ENCODE measurements at regions not wholly inside any gene's neighbourhood (a gene's known extent, or its start where the extent isn't known, plus 50 kb on each side); places are given as distances from the start of the nearest gene placed in this dataset.

DNA sequence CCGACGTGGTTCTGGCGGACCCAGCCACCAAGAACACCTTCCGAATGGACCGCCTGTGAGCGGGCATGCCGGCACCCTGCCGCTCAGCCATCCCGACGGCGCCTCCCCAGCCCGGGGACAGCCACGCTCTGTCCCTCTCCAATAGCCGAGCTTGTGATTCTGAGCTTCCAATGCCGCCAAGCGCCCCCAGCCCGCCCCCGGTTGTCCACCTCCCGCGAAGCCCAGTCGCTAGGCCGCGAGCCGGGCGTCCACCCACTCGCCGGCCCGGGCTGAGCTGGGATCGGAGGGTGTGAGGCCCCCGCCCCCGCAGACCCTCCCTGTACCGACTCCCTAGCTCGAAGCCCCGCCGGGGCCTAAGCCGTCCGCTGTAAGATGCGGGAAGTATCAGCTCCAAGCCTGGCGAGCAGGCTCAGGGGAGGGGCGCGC lies 1195.1 kb upstream of the CHAC2 start:
- DNase-seq (ENCODE audit: low read depth, low spot score): no peak

DNA sequence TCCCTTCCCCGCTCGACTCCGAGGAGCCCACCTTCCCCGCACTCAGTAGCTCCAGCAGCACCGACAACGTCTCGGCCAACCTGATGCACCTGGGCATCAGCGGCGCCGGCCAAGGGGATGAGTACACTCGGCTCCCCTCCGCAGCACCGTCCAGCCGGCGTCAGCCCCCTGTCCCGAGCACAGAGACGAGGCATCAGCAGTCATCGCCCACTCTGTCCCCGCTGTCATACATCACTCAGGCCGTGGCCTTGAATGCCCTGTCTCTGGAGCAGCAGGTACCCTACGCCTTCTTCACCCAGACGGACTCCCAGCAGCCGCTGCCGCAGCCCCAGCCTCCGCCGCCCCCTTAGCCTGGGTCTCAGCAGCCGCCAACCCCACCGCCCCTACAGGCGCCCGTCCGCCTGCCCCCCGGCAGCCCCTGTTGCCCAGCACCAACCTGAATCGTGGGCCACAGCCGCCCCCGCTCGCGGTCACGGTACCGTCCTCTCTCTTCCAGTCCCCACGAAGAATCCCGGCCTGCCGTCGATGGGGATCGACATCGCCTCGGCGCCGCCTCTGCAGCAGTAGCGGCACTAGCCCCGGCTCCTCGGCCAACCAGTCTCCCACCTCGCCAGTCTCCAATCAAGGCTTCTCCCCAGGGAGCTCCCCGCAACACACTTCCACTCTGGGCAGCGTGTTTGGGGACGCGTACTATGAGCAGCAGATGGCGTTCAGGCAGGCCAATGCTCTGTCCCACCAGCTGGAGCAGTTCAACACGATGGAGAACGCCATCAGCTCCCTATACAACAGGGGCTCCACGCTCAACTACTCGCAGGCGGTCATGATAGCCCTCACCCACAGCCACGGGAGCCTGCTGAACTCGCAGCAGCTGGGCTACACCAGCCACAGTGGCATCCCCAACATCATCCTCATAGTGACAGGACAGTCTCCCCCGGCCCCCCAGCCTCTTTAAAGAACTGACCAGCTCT lies 1195.9 kb upstream of the CHAC2 start:
- no peak for DNase-seq (ENCODE audit: low read depth, low spot score)

DNA sequence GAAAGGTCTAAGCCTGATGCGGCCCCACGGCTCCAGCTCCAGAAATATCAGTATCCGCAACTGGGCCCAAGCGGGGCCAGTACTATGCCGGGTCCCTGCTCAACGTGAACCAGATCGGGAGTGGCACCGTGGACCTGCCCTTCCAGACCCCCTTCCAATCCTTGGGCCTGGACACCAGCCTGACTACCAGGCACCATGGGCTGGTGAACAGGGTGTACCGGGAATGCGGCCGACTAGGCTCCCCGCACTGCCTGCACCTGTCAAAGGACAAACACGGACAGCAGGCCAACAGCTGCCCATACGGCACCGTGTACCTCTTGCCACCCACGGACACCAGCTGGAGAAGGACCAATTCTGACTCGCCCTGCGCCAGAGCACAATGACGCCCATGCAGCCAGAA lies 1196.9 kb upstream of the CHAC2 start:
- DNase-seq (ENCODE audit: low read depth, low spot score): no peak

- no peak for DNase-seq (ENCODE audit: low read depth, low spot score)
Measured at GRCh38 chr2:52563151-52563550, 1204.5 kb upstream of the CHAC2 start.

- DNase-seq (ENCODE audit: low read depth, low spot score): no peak
Measured at GRCh38 chr2:52558265-52558664, 1209.3 kb upstream of the CHAC2 start.

GRCh38 chr2:52542297-52542696 lies 1225.3 kb upstream of the CHAC2 start:
- no peak for DNase-seq (ENCODE audit: low read depth, low spot score)

DNA sequence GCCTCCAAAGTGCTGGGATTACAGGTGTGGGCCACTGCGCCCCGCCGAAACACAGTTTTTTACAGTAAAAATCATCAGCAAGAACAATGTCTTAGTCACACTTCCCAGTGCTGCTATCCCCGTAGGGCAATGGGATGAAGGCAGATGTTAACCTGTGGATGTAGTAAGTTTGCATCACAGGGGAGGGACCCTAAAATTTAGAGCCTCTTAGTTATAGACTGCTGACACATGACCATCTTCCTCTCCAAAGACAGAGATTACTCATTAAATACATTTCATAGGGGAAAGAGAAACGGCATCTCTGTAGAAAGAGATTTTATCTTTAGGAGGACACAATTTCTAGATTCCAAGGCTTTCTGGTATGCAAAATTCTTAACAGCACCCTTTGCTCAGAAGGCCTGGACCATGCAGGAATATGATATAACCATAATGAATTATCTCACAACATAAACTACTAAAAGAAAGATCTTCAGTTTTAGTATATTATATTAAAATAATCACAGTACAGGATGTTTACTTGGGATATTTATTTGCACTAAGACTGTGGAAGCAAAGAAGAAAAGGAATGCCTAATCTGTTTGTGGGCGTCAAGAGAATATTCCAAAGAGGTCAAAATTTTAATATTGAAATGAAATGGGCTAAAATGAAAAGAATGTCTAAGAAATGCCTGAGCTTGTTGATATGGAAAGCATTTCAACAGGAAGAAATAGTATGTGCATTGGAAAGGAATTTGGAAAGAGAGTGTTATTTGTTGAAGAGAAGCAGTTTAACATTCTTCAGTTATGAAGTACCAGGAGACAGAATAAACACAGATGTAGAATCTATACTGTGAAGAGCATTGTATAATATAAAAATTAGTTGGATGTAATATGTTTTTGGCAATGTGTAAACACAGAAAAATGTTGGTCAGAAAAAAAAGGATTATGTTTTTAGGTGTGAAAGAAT lies 1228.3 kb upstream of the CHAC2 start:
- no peak for DNase-seq (ENCODE audit: low read depth, low spot score)

GRCh38 chr2:52537588-52537987 lies 1230.0 kb upstream of the CHAC2 start:
- DNase-seq (ENCODE audit: low read depth, low spot score): no peak

- no peak for DNase-seq (ENCODE audit: low read depth, low spot score)
Measured at GRCh38 chr2:52536929-52537460, 1230.6 kb upstream of the CHAC2 start.

- no peak for DNase-seq (ENCODE audit: low read depth, low spot score)
Measured at GRCh38 chr2:52532956-52533355, 1234.6 kb upstream of the CHAC2 start.

GRCh38 chr2:52526735-52527134 lies 1240.9 kb upstream of the CHAC2 start:
- no peak for DNase-seq (ENCODE audit: low read depth, low spot score)

DNA sequence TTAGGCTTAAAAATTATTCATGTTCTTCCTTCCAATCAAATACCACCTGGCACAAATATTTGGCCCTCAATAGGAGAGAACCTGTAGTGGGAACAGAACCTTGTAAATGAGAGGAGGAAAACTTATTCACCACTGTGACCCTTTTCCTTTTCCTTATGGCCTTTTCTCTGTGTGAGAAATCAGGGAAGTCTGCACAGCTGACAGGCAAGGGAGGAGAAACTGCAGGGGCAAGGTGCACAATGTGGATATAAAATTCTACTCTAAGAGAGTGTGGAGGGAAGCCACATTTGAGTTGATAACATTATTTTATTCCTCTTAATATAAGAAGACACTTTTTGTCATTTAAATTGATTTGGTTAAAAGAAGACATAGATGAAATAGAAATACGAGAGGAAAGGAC lies 1247.0 kb upstream of the CHAC2 start:
- DNase-seq (ENCODE audit: low read depth, low spot score): no peak

DNA sequence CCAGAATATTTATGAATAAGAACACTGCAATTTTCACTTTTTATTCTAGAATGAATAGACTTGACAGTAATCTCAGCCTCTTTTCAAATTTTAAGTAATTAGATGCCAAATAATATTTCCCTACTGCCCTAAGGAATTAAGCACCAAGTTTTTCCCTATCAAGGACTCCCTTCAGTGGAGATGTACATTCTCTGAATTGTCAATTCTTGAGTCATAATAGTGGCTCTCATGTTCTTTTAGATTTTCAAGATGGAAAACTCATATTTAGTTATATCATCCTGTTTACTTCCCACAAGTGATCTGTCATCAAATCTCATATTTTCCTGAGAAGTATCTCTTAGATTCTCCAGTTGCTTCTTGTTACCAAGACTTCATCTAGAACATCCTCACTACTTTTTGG lies 1248.9 kb upstream of the CHAC2 start:
- no peak for DNase-seq (ENCODE audit: low read depth, low spot score)

DNA sequence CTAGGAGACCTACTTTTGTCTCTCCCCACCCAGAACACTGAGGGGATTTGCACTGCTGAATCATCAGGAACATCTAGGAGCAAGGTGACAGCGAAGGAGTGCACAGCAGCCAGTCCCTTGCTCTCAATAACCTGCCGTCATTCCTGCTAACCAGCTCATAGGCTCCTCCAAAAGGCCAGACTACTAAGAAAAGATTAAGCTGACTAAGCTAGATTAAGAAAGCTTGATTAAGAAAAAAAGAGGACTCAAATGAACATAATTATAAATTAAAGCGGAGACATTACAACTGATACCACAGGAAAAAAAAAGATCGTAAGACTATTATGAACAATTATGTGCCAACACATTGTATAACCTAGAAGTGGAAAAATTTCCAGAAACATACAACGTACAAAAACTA lies 1254.8 kb upstream of the CHAC2 start:
- DNase-seq (ENCODE audit: low read depth, low spot score): no peak

DNA sequence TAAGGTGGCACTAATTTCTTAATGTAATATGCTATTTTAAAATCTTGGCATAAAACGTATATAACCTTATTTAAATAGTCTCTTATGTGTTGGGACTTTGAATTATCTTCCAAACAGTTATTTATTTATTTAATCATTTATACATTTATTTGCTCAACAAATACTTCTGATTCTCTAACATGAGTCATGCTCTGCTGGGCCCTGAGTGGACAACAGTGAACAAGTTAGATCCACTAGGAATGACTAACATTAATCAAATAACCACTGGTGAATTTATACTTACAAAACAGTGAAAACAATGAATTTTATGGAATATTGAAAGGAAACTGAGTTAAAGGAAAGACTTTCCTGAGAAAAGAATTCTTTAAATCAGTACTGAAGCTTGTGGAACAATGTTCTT lies 1257.2 kb upstream of the CHAC2 start:
- no peak for DNase-seq (ENCODE audit: low read depth, low spot score)

DNA sequence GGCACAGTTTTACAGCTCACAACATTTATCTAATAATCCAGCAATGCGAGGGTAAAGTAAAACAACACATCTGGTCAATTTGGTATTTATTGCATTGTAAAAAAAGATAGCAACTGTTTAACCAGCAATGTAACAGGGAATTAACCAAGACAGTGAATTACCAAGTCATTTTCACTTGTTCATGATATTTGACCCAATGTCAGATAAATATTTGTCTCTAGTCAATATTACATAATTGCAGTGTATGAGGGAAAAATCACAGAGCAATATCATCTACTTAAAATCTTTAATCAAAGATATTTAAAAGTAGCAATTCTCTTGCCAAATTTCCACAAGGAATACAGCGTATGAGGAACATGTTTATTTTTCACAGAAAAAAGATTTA lies 1265.1 kb upstream of the CHAC2 start:
- DNase-seq (ENCODE audit: low read depth, low spot score): no peak

DNA sequence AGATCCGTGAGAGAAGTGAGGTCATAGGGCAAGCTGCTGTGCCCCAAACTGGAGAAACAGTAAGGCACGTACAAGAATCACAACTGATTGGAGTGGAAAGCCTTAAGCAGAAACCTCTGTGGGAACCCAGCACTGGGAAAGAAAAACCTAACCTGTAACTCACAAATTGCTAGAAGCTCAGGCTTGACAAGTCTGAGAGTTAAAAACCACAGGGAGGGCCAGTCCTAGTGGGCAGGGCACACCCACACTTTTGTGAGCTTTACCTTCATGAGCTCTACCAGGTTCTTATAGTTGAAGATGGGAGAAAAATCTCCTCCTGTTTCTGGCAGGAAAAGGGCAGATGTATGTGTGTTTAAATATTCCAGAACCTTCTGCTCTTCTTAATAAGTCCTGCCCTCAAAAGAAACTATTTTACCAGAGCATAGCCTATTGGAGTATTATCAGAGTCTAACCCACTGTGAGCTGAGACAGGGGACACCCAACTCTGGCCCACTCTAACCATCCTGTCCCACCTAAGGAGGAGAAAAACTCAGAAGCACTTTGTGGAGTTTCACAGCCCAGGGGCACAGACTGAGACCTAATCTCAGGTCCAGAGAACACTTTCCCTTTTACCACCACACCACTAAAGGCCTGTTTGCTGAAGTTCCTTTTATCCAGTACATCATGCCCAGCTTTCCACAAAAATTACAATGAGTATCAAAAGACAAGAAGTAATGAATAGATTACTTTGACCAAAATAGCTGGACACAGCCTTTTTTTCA lies 1265.7 kb upstream of the CHAC2 start:
- no peak for DNase-seq (ENCODE audit: low read depth, low spot score)

- DNase-seq (ENCODE audit: low read depth, low spot score): no peak
Measured at GRCh38 chr2:52500561-52500960, 1267.0 kb upstream of the CHAC2 start.

GRCh38 chr2:52498077-52498750 lies 1269.4 kb upstream of the CHAC2 start:
- no peak for DNase-seq (ENCODE audit: low read depth, low spot score)

- no peak for DNase-seq (ENCODE audit: low read depth, low spot score)
Measured at GRCh38 chr2:52495816-52496215, 1271.8 kb upstream of the CHAC2 start.

DNA sequence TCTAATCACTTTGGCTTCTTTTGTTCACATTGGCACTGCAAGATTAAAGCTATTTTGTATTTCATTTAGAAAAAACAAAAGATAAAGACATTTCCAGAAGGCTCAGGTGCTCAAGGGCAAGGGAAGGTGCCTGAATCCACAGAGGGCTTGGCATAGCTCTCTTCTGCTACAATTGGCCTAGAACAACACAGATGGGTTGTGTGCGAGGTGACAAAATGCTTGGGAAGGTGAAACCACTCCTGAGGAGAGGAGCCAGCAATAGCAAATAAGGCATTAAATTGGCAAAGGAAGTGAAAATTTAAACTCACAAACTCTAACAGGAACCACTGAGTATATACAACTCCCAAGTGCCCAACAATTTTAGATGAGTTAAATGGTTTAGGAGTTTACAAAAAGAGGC lies 1290.4 kb upstream of the CHAC2 start:
- no peak for DNase-seq (ENCODE audit: low read depth, low spot score)

Measured in pulmonary artery endothelial cell (primary cell).